ENCODE measurements at regions not wholly inside any gene's neighbourhood (a gene's known extent, or its start where the extent isn't known, plus 50 kb on each side); places are given as distances from the start of the nearest gene placed in this dataset.

- no peak for DNase-seq (ENCODE audit: low spot score)
Measured at GRCh38 chr15:77557564-77557963, 75.1 kb downstream of the LINGO1 start.

GRCh38 chr15:77557144-77557543 is 75.6 kb downstream of the LINGO1 start:
- DNase-seq (ENCODE audit: low spot score): no peak

GRCh38 chr15:77556622-77557021 is 76.1 kb downstream of the LINGO1 start:
- DNase-seq (ENCODE audit: low spot score): no peak

DNA sequence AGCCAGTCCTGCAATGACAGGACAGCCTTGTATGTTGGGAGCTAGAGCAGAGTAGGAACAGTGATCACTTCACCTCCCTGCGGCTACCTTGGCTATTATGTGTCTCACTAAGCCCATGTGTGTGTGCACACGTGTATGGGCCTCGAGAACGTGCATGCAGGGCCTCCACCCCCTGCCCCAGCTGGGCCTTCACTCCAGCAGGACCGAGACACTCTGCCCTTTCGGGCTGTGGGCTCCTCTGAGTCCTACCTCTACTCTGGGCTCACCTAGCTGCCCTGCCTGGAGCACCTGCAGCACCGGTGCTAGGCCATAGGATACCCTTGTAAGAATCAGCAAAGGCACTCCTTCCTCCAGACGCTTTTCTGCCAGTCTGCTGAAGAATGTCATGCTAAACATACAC is 77.5 kb downstream of the LINGO1 start:
- DNase-seq (ENCODE audit: low spot score): no peak

DNA sequence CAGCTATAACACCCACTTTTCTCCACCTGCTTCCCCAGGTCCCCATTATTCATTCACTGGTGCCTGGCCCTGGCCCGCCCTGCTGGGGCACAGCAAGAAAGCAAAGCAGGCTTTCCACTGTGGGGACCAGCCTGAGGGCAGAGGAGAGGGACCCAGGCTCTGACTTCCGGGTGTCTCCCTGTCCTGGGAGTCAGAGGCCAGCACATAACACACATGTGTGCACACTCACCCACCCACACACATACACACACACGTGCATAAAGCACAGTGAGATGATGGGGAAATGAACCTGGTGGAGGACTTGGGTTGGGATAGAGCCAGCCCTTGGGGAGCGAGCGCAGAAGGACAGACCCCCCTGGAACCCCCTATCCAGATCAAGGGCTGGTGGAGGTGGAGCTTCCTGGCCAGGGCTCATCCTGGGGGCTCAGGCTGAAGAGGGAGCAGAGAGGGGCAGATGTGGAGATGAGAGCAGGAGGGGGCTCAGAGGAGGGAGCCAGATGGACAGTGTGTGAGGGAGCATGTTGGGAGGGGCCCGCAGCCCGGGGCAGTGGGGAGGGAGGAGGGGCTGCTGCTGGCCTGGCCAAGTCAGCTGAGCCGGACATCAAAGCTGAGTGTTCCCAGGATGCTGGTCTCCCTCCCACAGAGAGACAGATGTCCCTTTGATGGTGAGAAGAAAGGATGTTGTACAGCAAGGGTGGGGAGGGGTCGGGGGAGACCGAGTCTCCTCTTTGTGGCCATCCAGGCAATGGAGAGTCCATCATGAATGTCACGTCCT is 78.2 kb downstream of the LINGO1 start:
- DNase-seq (ENCODE audit: low spot score): no peak

DNA sequence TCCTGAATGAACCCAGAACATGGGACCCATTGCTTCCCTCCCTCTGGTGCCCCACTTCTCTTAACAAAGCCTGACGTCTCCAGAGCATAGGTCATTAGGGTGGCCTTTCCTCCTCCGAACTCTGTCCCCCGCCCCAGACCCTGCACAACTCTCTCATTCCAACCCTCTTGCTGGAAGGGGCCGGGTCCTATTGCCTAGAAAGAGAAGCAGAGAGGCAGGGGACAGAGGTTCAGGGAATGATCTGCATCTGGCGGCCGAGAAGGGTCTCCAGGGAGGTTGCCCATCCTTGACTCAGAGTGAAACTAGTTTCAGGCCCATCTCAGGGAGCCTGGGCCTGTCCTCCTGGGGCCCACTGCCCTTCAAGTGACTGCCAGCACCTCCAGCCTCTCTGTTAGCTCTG is 79.0 kb downstream of the LINGO1 start:
- no peak for DNase-seq (ENCODE audit: low spot score)

DNA sequence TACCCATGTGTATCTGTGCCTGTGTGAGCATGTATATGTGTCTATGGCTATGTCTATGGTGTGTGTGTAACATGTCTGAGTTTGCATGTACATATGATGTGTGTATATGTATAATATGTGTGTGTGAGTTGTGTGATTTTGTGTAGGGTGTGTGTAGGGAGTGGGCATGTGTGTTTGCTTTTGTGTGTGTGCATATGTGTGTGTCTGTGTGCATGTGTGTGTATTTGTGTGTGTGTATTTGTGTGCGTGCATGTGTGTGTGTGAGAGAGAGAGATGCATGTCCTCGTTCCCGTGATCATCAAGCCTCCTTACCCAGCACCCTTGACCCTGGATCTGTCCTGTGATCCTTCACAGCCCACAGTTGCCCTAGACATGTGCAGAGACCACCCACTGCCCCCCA is 79.5 kb downstream of the LINGO1 start:
- DNase-seq (ENCODE audit: low spot score): no peak

DNA sequence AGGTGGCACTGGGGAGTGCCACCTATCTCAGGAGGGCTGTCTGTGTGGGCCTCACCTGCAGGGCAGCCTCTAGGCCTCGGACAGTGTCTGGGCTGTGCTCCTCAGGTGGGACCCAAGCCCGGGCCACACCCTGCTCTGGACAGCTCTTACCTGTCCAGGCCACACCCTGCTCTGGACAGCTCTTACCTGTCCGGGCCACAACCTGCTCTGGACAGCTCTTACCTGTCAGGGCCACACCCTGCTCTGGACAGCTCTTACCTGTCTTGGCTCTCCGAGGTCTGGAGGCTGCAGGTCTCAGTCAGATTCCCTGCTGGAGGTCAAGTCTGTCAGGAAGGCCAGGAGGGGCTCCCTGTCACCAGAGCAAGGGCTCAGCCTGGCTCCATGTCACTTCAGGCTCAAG is 80.6 kb downstream of the LINGO1 start:
- DNase-seq (ENCODE audit: low spot score): no peak

DNA sequence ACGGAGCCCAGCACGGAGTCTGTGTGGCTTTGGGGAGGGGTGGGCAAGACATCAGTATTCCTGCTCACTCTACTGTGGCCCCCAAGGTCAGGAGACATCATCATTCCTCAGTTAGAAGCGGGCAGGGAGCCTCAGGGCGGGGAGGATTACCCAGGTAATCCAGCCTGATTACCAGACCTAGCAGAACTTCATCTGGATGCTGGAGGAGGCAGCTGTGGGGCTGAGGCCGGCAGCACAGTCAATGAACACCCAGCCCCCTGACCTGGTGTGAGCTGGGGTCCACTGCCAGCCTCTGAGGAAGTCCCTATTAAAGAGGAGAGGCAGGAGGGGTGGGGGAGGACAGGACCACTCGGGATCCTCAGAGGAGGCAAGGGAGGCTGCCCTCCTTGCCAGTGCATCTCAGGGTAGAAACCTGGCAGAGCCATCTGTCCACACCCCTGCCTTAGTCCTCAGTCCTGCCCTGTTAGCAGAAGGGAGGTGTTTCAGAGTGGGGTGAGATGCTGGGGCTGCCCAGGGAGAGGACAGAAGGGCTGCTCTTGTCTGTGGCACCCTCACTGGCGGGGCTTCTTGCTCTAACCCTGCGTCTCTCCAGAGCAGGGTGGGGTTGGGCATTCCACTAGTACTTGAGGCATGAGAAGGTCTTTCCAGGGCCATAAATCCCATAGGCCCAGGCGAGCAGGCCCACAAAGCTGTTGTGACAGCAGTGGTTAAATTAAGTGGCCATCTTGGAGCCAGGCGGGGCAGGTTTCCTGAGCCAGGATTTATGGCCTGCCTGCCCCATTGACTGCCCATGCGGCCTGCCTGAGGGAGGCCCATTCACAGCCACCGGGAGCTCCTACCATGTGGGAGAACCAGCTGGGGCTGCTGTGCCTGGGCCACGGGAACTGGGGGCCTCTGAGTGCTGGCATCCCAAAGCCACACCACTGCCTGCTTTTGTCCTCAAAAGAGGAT is 82.1 kb downstream of the LINGO1 start:
- DNase-seq (ENCODE audit: low spot score): peak; percentile 22

DNA sequence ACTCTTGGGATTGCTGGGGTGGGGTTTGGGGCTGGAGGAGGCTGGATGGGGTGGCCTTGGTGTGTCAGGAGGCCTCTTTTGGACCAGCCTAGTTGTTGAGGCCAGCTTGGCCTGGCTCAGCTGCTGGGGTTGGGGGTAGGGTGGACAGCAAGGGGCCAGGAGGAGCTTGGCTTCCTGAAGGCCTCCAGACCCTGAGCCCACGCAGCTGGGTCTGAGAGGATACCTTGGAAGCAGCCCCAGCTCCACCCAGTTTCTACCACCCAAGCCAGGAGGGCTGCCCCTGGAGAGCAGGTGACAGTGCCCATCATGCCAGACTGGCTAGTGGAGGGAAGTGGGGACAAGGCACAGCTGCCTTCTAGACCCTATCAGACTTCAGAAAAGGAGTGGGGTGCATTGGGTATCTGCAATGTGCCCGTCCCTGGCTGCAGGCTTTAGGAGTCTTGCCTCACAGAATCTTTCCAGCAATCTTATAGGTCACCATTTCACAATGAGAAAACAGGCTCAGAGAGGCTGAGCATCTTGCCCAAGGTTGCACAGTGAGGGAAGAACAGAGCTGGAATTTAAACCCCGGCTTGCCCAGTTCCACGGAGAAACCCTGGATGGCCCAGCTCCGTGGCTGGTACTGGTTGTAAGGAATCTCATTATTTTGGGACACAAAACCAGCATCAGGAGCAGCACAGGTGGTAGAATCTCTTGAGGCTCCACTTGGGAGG is 83.0 kb downstream of the LINGO1 start:
- DNase-seq (ENCODE audit: low spot score): no peak

DNA sequence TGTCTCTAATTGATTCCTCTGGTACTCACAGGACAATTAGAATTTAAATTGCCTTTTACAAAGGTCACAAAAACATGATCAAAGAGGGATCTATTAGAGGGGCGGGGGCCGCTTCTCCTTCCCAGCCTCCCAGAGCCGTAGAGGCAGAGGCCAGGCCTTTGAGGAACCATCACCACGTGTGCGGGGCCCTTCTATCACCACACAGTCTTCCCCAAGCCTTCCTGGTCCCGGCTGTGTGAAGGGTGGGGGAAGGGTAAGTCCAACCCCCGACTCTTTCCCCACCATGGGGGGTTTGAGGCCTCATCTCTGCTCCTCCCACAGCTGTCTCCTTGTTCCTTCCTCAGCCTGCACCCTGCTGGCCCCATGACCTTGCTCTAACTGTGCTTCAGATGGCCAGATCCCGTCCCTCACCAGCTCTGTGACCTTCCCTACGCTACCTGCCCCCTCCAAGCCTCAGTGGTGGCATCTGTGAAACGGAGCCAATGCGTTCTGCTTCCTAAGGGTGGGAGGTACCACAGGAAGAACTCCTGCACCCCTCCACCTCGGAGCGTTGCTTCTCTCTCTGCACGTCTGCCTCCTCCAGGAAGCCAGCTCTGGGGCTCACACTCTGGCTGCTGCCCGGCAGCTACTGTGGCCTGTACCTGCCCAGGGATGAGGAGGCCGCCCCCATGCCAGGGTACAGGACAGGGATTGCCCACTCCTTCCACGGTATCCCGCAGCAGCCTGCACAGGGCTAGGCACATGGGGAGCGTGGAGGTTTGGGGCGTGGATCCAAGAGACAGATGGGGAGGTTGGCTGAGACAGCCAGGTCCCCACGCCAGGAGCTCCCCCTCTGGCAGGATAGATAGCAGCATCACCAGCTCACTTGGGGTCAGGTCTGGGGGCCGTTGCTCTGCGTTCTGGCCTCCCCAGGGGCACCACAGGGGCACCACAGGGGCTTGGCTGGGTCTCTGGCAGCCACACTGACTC is 83.8 kb downstream of the LINGO1 start:
- DNase-seq (ENCODE audit: low spot score): no peak

- no peak for DNase-seq (ENCODE audit: low spot score)
Measured at GRCh38 chr15:77547801-77548588, 84.7 kb downstream of the LINGO1 start.

DNA sequence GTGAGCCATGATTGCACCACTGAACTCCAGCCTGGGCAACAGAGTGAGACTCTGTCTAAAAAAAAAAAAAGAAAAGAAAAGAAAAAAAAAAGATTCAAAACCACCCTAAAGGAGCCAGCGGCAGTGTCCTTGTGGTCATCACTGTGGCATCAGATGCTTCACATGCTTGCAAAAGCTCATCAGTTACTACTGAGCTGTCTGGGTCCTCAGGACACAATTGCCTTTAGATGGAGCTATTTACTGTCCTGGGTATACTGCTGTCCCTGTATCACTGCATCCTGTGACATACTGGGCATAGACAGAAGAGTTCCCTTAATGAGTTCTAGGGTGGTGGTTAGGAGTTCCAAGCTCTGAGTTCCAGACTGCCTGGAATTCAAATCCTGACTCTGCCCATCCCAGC is 85.8 kb downstream of the LINGO1 start:
- DNase-seq (ENCODE audit: low spot score): no peak

DNA sequence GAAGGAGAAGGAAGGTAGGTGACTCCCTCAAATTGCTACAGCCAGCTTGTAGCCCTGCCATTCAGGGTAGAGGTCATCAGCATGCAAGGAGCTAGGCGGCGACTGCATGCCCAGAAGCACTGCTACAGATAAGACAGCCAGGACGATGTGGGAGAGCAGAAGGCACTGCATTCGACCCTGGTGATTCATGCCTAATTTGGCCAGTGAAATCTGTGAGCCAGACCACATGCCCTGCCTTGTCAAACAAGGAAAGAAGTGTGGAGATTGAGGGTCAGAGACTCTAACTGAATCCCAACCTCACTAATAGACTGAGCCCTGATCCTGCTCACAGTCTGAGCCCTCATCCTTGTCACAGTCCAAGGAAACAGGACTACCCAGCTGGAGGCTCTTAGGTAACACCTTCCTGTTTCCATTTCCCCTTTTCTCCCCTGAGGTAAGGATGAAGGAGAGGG is 86.6 kb downstream of the LINGO1 start:
- DNase-seq (ENCODE audit: low spot score): peak; percentile 81

GRCh38 chr15:77545058-77545457 is 87.7 kb downstream of the LINGO1 start:
- no peak for DNase-seq (ENCODE audit: low spot score)

DNA sequence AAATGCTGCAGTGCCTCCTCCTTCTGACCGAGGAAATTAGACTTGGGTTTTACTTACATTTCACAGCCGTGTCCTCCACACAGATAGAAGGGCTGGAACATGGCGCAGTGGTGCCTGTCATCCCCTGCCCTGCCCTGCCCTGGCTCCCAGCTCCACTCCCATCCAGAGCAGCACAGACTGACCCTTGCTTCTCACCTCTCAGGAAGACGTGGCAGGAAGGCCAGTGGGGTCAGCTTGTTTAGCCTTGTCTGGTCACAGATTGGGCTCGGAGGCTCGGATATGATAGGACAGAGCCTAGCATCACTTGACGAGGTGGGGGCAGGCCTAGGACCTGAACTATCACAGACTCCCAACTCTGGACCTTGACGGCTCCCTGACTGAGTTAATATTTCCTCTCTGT is 88.5 kb downstream of the LINGO1 start:
- no peak for DNase-seq (ENCODE audit: low spot score)

DNA sequence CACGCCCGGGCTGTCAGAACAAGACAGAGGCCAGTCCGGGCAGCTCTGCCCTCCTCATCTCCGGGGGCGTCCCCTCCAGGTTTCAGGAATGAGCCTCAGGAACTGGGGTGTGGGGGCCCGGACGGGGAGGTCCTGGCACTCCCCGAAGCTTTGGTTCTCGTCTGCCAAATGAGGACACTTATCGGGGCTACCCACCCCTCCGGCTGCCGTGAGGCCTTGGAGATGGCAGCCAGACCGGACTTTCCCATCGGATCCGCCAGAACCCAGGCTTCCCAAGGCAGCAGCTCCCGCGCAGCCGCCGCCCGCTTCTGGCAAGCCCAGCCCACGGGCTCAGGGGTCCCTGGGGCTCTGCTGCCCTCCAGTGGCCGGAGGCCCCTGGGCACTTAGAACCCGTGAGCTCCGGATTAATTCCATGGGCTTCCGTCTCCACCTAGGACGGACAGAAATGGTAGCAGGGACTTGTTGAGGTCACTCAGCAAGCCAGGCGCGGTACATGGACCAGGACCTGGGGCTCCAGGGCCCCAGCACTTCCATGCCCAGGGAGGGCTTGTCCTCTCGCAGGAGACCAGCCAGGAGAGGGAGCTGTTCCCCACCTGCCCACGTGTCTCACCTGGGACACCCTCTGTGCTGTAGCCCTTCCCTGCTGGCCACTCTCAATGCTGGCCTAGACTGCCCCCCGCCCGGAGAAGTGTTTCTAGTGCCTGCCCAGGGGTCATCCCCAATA is 89.4 kb downstream of the LINGO1 start:
- DNase-seq (ENCODE audit: low spot score): peak; percentile 97

- DNase-seq (ENCODE audit: low spot score): no peak
Measured at GRCh38 chr15:77542491-77543001, 90.2 kb downstream of the LINGO1 start.

All from HT-29 (cell line).